ENCODE measurements at regions not wholly inside any gene's neighbourhood (a gene's known extent, or its start where the extent isn't known, plus 50 kb on each side); places are given as distances from the start of the nearest gene placed in this dataset.

- H3K4me3 Mint-ChIP-seq, result no peak overlapping the region
- Histone ChIP-seq H3K9me3 (replicated peaks in 1 of 2; ENCODE audit: control insufficient read depth in 1 of 2, insufficient read depth in 1 of 2, low read length in 2 of 2) (no peaks in the 10 kb centered on the region), H3K4me2 (replicated peaks; ENCODE audit: extremely low read depth, low read length, poor library complexity, severe bottlenecking) (no peak overlapping the region), H2AFZ (ENCODE audit: insufficient read depth, low read depth, low read length, poor library complexity, severe bottlenecking) (no peak overlapping the region), H3K27ac (ENCODE audit: low read depth in 1 of 2, low read length in 2 of 2) (no peak overlapping the region), H3K4me3 (replicated peaks in 1 of 3; ENCODE audit: low read depth in 2 of 3, low read length in 3 of 3) (no peak overlapping the region), H3K4me1 (ENCODE audit: control insufficient read depth in 1 of 2, insufficient read depth in 2 of 2, low read length in 2 of 2) (no peaks in the 10 kb centered on the region), H3K27me3 (ENCODE audit: control insufficient read depth in 2 of 2, insufficient read depth in 2 of 2, low read length in 2 of 2) (no peaks in the 10 kb centered on the region), H3K9ac (ENCODE audit: insufficient read depth, low read length, poor library complexity, severe bottlenecking) (no peak overlapping the region), H4K20me1 (ENCODE audit: insufficient read depth, low read length) (no peaks in the 10 kb centered on the region), H3K79me2 (ENCODE audit: insufficient read depth, low read length) (no peaks in the 10 kb centered on the region), H3K36me3 (replicated peaks in 1 of 2; ENCODE audit: control insufficient read depth in 1 of 2, insufficient read depth in 2 of 2, low read length in 2 of 2) (no peaks in the 10 kb centered on the region)
- H3K9me3 Mint-ChIP-seq, result peaks cover 0 to 3% (median 0%) of the 10 kb centered on the region in 7 donors
- DNase-seq, result no peak
- H3K27ac Mint-ChIP-seq, result no peak overlapping the region
- intact Hi-C loops (cut with micrococcal nuclease), result no loop called here
- H3K36me3 Mint-ChIP-seq, result no peaks in the 10 kb centered on the region
- no peak for TF ChIP-seq CTCF (IDR thresholded peaks at IDR 0.05)
- WGBS (ENCODE audit: insufficient coverage), result no CpG with 5 or more reads among the region's 1 CpG
- H3K4me1 Mint-ChIP-seq, result no peaks in the 10 kb centered on the region
- H3K27me3 Mint-ChIP-seq (ENCODE audit: low read depth in 3 of 3), result peaks cover 0 to 2% (median 0%) of the 10 kb centered on the region in 3 donors
Measured at GRCh38 chr6:80566361-80566760, 459.9 kb downstream of the BCKDHB start.

GRCh38 chr6:80553071-80553740, 446.7 kb downstream of the BCKDHB start:
- Histone ChIP-seq H3K36me3 (replicated peaks in 1 of 2; ENCODE audit: control insufficient read depth in 1 of 2, insufficient read depth in 2 of 2, low read length in 2 of 2) (no peaks in the 10 kb centered on the region), H4K20me1 (ENCODE audit: insufficient read depth, low read length) (no peaks in the 10 kb centered on the region), H3K27me3 (ENCODE audit: control insufficient read depth in 2 of 2, insufficient read depth in 2 of 2, low read length in 2 of 2) (no peaks in the 10 kb centered on the region), H3K9me3 (replicated peaks in 1 of 2; ENCODE audit: control insufficient read depth in 1 of 2, insufficient read depth in 1 of 2, low read length in 2 of 2) (peaks cover 9 to 11% of the 10 kb centered on the region in 2 donors), H2AFZ (ENCODE audit: insufficient read depth, low read depth, low read length, poor library complexity, severe bottlenecking) (no peak overlapping the region), H3K9ac (ENCODE audit: insufficient read depth, low read length, poor library complexity, severe bottlenecking) (no peak overlapping the region), H3K27ac (ENCODE audit: low read depth in 1 of 2, low read length in 2 of 2) (no peak overlapping the region), H3K79me2 (ENCODE audit: insufficient read depth, low read length) (no peaks in the 10 kb centered on the region), H3K4me2 (replicated peaks; ENCODE audit: extremely low read depth, low read length, poor library complexity, severe bottlenecking) (no peak overlapping the region), H3K4me1 (ENCODE audit: control insufficient read depth in 1 of 2, insufficient read depth in 2 of 2, low read length in 2 of 2) (no peaks in the 10 kb centered on the region), H3K4me3 (replicated peaks in 1 of 3; ENCODE audit: low read depth in 2 of 3, low read length in 3 of 3) (no peak overlapping the region)
- Mint-ChIP-seq H3K4me3 (no peak overlapping the region), H3K36me3 (no peaks in the 10 kb centered on the region), H3K4me1 (no peaks in the 10 kb centered on the region), H3K27me3 (ENCODE audit: low read depth in 3 of 3) (no peaks in the 10 kb centered on the region), H3K9me3 (peaks cover 2 to 6% (median 5%) of the 10 kb centered on the region in 7 donors), H3K27ac (no peak overlapping the region)
- no peak for DNase-seq
- no peak for TF ChIP-seq CTCF (IDR thresholded peaks at IDR 0.05)
- intact Hi-C loops (cut with micrococcal nuclease), result no loop called here
- 82% methylated on average over 3 of the region's 5 CpGs for WGBS (ENCODE audit: insufficient coverage)

Data from CD14-positive monocyte (primary cell).